NCI-H2107 treated with DMSO at 0.1 percent for 48 hours (cell line): ENCODE measurements at regions not wholly inside any gene's neighbourhood (a gene's known extent, or its start where the extent isn't known, plus 50 kb on each side); places are given as distances from the start of the nearest gene placed in this dataset.
"Not testable (repeated sequence)": the region's sequence is repeated elsewhere in the genome, so short reads cannot be mapped to it uniquely, and the experiment has no call there.

ENCODE experiments used
- DNase-seq: peaks from one replicate; lab custom pipeline; 2025; ENCODE audit not compliant: unreplicated experiment; lab: John Stamatoyannopoulos, UW

DNA sequence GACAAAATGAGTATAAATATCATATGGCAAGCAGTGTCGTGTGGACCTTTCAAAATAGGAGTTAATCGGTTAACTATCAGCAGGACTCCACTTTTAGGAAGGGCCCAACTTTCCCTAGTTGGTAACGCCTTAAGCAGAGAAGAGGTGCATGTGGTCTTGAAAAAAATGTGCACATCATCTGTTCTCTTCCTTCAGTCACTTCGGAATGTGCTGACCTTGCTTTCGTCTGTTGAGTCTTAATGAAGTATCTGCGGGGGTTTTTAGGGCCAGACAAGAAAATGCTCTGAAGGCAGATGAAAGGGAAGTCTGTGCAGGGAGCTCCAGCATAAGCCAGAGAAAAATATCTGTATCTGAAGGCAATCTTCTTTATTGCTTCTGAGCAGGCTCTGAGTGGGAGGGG is 185.2 kb downstream of the AEBP2 start:
- no peak for DNase-seq

DNA sequence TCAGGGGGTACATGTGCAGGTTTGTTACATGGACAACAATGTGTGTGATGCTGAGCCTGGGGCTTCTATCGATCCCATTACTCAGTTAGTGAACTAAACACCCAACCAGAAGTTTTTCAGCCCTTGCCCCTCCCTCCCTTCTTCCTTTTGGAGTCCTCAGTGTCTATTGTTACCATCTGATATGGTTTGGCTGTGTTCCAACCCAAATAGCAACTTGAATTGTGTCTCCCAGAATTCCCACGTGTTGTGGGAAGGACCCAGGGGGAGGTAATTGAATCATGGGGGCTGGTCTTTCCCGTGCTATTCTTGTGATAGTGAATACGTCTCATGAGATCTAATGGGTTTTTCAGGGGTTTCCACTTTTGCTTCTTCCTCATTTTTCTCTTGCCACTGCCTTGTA is 186.3 kb downstream of the AEBP2 start:
- DNase-seq = not testable (repeated sequence)

DNA sequence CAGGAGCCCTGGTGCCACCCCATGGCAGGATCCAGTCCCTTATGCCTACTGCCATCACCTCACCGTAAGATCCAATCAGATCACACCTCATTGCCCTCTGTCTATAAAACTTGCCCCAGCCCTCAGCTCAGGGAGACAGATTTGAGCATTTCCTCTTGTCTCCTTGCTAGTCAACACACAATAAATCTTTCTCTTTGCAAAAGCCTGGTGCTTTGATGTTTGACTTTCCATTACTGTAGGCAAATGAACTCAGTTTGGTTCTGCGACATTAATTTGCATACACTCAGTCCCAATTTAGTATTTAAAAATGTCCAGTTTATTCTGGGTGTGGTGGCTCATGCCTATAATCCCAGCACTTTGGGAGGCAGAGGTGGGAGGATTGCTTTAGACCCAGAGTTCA is 188.4 kb downstream of the AEBP2 start:
- no peak for DNase-seq

DNA sequence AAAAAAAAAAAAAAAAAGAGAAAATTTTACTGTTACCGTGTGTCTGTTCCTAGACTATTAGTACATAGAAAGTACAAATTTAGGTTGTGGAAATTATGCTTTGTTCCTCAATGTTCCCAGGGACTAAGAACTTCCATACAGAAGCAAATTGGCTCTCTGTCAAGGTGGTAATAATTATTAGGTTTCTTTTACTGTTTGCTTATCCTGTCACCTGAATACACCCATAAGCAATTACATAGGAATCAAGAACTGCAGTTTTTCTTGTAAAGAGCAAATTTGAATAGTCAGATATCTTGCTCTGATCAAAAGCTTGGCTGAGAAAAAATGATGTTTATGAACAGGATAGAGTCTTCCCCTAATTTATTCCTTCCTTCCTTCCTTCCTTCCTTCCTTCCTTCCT is 191.2 kb downstream of the AEBP2 start:
- no peak for DNase-seq

DNA sequence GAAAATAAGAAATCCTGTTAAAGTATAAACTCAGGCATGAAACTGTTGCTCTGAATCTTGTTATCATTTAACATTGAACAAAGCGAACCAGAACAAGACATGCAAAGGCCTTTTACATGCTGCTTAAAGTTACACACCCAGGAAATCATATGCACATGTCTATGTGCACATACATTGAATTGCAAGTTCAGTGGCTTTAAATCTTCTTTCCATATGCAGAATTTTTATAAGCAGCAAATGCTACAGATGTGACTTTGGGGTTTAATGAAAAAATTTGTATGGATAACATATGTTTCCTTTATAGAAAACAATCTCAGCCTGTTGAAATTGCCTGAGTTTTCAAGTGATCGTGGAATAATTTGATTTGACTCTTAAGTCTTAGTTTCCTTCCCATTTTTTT is 193.9 kb downstream of the AEBP2 start:
- no peak for DNase-seq

DNA sequence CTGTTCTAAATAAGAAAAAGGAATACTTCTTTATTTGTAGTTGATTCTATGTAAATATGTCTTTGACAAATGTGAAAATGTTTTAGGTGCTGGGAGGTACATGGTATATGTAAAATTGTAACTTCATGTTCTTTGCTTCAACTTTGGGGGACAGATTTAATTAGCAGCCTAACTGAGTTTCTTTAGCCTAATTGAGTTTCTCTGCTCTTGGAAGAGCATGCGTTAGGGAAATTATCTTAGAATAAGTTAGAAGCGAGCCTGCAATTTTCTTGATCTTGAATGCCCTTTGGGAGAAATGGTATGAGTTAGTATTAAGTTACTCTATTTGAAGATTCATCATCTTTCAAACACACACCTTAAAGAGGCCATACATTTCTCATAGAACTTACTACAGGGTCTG is 194.3 kb downstream of the AEBP2 start:
- DNase-seq = no peak

DNA sequence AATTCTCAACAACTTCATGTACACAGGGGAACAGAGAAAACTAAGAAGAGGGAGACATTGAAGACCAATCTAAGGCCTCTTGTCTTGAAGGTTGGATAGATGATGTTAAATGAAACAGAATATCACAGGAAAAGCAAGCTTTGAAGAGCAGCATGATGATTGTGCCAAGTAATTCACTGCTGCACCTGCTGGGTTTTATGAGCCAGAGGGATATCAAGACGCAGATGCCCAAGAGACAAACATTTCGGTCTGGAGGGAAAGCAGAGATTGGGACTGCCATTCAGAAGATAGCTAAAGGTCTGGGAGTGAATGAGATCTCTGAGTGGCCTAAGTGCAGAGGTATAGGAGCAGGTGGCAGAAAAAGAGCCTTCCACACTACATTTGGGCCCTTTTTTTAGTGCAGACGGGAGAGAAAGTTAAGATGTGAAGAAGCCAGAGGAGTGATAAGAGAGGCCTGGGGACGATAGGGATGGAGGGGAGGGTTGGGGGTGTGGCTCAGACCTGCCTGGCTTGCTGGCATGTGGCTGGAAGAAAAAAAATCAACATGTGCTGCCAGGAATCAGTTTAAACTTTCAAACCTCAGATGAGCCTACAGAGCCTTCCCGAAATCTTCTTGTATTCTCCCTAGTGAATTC is 200.6 kb downstream of the AEBP2 start:
- DNase-seq = no peak

DNA sequence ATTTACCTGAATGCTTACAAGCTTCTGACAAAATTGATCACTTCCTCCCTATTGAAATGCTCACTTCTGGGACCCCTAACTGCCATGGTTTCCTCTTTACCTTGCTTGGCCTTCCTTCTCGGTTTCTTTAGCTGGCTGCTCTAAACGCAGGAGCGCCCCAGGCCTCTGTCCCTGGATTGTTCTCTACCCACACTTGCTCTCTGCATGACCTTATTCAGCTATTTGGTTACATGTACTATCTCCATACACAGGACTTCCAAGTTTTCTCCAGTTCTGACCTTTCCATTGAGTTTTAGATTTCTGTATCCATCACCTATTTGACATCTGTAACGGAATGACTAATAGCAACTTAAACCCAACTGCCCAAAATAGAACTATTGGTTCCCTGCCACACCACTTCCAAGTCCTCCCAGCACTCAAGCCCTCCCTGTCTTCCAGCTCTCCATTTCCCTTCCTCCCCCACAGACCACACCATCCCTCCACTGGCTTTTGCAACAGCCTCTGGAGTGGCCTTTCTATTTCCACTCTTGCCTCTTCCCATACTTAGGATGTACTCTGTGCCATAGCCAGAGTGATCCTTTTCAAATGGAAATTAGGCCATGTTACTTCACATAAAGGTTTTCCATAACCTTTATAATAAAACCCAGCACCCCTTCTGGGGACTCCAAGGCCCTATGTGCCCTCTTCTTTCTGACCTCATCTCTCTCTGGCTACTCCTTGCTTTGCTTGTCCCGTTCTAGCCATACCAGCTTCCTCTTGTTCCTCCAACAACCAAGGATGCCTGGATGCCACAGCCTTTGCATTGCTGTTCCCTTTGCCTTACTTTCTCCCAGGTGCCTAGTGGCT is 202.2 kb downstream of the AEBP2 start:
- no peak for DNase-seq

DNA sequence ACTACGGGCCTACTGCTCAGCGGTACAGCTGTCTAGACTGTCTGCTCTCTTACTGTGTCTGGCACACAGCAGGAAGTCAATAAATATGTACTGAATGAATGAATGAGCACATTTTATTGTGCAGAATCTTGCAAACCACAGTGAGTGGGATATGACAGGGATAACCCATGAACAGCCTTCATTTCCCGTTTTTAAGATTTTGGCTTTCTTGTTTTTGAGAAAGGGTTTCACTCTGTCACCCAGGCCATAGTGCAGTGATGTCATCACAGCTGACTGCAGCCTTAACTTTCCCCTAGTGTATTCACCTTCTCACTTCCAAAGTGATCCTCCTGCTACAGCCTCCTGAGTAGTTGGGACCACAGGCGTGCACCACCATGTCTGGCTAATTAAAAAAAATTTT is 203.1 kb downstream of the AEBP2 start:
- DNase-seq = no peak

DNA sequence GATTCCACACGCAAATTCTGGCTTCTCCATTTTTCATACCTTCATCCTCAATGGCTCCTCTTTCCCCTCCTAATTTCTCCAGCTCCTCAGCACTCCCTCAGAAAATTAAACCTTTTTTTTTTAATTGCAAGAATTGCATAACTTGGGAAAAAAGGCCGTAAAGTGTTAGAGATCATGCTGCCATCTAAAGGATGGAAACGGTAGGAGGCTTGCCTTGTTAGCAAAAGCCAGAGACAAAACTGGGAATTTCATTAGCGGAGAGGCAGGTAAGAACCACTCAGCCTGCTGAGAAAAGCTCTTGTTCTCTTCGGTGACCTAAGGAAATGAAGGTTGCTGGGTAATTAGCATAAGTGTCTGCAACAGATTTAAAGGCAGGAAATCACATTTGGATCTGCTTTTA is 204.3 kb downstream of the AEBP2 start:
- peak; percentile 2 for DNase-seq

DNA sequence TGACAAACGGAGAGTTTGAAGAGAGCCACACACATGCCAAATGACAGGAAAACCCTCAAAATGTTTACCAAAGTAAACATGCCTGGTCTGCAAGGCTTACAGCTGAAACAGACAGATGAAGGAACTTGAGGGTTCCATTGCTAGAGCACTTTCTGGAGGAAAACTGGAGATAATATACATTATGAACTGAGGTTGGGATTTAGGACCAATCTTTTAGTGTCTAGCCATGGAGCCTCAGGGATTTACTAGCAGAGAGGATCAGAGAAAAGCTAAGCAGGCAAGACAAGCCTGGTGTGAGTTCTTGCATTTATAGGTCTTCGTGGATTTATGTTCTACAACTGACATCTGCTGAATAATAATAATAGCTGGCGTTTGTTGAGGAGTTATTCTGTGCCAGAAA is 205.3 kb downstream of the AEBP2 start:
- DNase-seq = no peak

DNA sequence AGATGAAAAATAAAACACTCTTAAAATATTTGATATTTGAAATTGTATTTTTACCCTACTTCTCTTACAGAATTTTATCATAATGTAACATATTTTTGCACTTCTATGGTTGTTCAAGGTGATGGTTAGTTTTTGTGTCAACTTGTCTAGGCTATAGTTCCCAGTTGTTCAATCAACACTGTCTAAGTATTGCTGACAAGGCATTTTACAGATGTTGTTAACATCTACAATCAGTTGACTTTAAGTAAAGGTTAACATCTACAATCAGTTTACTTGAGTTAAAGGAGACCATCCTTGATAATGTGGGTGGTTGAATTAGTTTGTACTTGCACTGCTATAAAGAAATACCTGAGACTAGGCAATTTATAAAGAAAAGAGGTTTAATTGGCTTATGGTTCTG is 206.5 kb downstream of the AEBP2 start:
- no peak for DNase-seq

DNA sequence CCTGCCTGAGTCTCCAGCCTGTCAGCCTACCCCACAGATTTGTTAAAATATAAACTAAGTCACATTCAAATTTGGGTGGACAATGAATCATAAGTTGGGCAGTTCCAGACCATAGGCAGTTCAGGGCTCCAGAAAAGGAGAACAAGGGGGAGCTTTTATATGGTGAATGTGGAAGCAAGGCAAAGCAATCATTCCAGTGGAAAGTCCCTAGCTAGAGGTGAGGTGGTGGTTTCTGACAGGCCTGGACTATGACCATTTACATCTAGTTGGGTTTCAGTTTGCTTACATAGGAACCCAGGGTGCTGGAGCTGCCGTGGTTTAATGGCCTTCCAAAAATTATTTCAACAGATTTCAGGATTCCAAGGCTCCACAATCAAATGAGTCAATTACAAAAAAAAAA is 207.3 kb downstream of the AEBP2 start:
- no peak for DNase-seq

DNA sequence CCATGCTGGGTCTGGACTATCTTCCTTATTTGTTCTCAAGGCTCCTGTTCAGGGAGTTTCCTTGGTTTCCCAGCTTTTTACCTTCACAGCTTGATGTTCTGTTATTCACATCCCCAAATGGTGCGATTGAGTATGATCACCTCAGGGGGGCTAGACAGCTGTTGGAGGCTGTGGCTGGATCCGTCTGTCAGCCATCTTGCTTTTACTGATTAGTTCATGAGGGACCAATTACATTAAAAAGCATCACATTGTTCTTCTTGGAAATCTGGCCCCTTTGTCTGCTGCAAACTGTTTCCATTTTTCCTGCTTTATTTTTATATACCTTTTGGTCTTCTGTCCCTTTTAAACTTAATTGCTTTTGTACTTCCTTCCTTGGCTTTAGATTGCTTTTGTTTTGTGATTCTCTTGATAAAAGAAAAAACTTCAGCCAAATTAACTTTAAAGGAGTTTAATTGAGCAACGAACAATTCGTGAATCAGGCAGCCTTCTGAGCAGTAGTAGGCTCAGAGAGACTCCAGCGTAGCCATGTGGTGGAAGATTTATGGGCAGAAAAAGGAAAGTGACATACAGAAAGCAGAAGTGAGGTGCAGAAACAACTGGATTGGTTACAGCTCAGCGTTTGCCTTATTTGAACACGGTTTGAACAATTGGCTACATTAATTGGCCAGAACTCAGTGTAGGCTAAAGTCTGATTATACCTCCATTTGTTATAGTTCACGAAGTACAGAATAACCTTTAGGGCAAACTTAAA is 208.7 kb downstream of the AEBP2 start:
- DNase-seq = no peak

DNA sequence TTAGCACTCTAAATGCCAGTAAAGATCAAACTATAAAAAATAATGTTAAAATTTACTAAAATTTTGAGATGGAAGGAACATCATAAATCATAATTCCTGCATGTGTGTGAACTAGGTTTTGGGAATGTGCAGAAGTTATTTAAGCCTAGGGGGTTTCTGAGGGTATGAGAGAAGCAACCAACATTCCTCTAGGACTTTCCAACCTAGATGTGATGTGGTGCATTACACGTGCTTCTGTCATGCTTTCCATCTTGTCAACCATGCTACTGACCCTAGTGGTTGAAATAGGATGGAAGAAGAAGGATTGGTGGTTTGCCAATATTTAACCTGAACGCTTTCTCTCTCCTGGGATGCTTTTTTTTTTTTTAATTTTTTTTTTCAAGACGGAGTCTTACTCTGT is 209.3 kb downstream of the AEBP2 start:
- DNase-seq = no peak

DNA sequence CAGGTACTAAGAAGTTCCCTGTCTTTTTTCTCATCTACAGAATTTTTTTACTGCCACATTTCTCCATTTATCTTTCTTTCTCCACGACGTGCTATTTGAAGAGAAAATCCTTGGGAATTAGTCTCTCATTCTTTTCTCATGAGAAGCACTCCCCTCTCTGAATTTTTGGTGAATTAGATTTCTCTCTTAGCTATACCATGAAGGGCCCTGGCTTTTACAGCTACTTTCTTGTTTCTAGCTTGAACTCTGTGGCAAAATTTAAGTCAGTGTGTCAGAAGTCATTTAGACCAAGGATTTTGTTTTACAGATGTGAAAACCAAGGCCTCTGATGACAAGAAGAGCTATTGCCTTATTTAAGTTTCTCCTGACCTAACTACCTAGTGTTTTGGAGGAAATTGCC is 213.1 kb downstream of the AEBP2 start:
- DNase-seq = no peak

DNA sequence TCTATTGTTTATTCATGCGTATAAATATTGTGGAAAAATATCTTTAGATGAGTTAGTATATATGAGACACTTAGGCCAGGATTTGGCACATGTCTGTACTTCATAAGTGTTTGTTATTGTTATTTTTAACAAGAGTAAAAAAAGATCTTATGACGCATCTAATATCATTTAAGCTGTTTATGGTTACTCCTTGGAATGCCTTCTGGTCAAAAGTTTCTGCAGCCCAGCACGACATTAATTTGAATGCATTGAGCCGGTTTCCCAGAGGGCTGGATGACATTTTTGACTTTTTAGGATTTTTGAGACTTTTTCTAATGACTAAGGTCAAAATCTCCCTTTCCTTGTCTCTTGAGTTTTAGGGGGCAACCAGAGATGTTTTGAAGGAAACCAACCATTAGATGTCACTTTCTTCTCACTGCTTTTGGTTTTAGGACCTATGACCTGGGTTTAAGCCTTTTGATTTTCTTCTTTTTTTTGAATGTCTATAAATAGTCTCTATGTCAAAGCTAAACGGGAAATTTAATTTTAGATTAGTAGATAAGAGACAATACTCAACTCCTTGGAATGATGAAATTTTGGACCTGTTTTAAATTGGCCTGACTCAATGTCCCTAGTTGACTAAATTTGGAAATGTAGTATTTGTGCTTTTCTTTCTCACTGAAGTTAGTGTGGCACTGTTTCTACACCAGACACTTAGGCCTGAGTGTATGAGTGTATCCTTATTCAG is 215.5 kb downstream of the AEBP2 start:
- DNase-seq = no peak

DNA sequence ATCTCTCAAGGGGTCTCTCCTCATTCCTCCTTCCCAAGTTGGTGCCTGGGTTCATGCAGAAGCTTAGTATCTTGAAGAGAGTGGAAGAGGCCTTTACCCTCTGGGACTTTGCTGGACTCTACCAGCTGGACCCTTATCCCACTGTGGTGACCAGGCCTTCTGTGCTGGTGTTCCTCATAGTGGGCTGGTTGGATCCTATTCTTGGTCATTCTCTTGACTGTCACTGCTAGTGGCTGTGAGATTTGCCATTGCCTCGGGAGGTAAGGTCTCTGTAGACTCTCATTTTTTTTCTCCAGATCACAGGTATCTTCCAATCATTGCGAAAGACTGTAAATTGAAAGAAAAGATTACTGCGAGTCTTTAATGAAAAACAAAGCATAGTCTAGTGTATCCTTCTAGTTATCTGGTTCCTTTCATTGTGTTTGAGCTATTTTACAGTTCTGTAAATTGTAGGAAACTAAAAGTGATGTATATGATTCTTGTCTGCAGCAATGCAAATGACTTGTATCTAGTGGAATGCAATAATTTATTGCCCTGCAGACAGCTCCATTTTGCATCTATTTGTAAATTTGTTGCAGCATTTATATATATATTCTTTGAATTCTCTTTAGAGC is 217.9 kb downstream of the AEBP2 start:
- DNase-seq = no peak

DNA sequence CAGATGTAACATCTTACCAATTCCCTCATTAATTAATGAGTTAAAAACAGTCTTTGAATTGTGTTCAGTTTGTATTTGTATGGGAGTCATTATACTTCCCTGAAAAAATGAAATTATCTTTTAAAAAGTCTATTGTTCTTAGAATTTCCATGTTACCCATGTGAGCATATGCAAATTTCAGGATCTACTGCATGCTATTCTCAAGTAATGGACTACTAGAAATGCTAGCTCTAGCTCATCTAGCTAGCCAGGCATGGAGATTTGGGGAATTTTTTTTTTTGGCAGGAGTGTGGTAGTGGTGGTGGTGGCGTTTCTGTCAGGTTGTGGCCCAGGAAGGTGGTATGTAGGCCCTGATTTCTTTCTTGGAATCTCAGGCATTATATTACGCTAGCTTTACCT is 218.4 kb downstream of the AEBP2 start:
- no peak for DNase-seq

DNA sequence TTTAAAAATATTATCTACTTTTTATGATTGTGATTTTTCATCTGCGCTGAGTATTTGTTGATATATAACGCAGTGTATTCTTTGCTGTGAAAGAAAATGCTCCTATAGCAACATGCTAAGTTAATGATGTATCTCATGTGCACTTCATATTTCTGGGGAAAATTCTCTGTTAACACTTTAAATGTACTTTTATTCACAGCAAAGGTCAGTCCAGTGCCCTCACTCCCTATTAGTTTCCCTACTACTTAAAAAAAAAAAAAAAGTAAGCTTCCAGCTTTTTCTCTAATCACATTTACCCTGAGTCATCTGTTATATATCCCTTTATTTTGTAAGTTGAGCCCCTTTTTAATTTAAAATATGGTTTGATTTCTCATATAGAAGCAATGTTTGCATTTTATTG is 219.8 kb downstream of the AEBP2 start:
- DNase-seq = no peak

DNA sequence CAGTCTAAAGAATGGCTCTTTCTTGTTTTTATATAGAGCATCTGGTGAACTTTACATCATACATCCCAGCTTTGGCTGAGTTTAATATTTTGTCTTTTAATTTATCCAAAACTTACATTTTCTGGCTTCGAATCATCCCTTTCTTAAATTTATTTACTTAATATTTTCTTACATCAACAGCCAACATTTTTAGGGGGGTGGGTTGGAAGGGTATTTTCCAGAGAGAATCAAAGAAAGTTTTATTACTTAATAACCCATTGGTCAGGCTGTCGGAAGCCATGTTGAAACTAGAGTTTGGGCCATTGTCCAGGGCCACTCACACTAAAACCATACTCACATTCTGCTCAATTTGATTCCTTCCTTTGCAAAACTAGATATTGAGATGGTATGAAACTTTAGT is 220.2 kb downstream of the AEBP2 start:
- no peak for DNase-seq
